ENCODE measurements at regions not wholly inside any gene's neighbourhood (a gene's known extent, or its start where the extent isn't known, plus 50 kb on each side); places are given as distances from the start of the nearest gene placed in this dataset.
A peak's percentile ranks its signal among the peaks of the same experiment; 100 is the strongest.

DNA sequence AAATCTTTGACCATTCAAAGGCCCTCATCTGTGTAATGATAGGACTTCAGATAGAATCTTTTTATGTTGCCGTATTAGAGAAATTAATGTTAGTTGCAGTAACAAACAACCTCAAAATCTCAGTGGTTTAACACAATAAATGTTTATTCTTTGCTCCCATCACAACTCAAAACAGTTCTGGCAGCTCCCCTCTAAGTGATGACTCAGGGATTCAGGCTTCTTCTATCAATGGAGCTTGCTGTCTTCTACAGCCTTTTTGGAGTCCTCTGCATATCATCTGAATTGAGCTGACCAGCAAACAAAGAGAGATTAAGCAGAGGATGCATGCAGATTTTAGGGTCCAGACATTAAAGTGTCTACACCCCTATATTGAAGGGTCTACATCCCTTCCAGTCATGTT lies 59.1 kb upstream of the RAB3GAP2 start:
- 0% methylated on average over 1 of the region's 1 CpG for WGBS (ENCODE audit: insufficient coverage, low coverage, missing lambda C conversion rate)
- no peak for DNase-seq (ENCODE audit: extremely low read depth in 1 of 4, low spot score in 3 of 4)
- ChIA-PET CTCF (ENCODE audit: low intra/inter-chr PET ratio) (no interaction called here), POLR2A (interaction anchor here (1.1 kb wide), 1 partner anchor 13 kb away, joined by 4 read pairs; no protein-coding TSS in a partner anchor)
- no peaks in the 10 kb centered on the region for H3K4me1 ChIP-seq (replicated peaks in 1 of 2; ENCODE audit: control insufficient read depth in 2 of 2, insufficient read depth in 2 of 2, low read length in 2 of 2)
- intact Hi-C loops (cut with micrococcal nuclease), result no loop called here
- H3K79me2 ChIP-seq (ENCODE audit: control insufficient read depth, insufficient read depth, low read length), result no peaks in the 10 kb centered on the region
- no peak for ATAC-seq
- H3K27ac ChIP-seq (ENCODE audit: extremely low read depth, low read depth, low read length), result no peak overlapping the region
- no peak overlapping the region for H2AFZ ChIP-seq (ENCODE audit: low read depth, low read length)
- no peak for FAIRE-seq
- peak; percentile 86 for TF ChIP-seq MAFG (tag; conservative IDR thresholded peaks at IDR 0.05)
- TF ChIP-seq MAFK (IDR thresholded peaks at IDR 0.05; ENCODE audit: low read length), result peak; percentile 65; the same call in 1 of the 2 replicates
- peak; percentile 80; the same call in 1 of the 2 replicates for TF ChIP-seq C11orf30 (IDR thresholded peaks at IDR 0.05; ENCODE audit: low read depth)
- TF ChIP-seq TFAM (CRISPR knock-in tag; conservative IDR thresholded peaks at IDR 0.05), result no peak
- peak; percentile 43 for TF ChIP-seq NFE2 (IDR thresholded peaks at IDR 0.05; ENCODE audit: low read depth)
- TF ChIP-seq ZNF316 (IDR thresholded peaks at IDR 0.05), result peak; percentile 81
- peak; percentile 60 for TF ChIP-seq MAFF (IDR thresholded peaks at IDR 0.05; ENCODE audit: low read length)
- TF ChIP-seq, protein P1, sequence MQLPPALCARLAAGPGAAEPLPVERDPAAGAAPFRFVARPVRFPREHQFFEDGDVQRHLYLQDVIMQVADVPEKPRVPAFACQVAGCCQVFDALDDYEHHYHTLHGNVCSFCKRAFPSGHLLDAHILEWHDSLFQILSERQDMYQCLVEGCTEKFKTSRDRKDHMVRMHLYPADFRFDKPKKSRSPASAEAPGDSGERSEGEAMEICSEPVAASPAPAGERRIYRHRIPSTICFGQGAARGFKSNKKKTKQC (CRISPR knock-in tag; IDR thresholded peaks at IDR 0.05), result no peak
- no peaks in the 10 kb centered on the region for H3K9me1 ChIP-seq (ENCODE audit: control insufficient read depth, insufficient read depth, low read length)
- H3K4me2 ChIP-seq (ENCODE audit: insufficient read depth, low read length), result no peak overlapping the region
- H3K9ac ChIP-seq (ENCODE audit: insufficient read depth in 1 of 2, low read depth in 2 of 2, low read length in 2 of 2), result no peak overlapping the region
- H4K20me1 ChIP-seq (replicated peaks; ENCODE audit: control insufficient read depth, insufficient read depth, low read length), result no peaks in the 10 kb centered on the region
- H3K9me3 ChIP-seq (replicated peaks; ENCODE audit: control insufficient read depth, insufficient read depth, low read depth, low read length), result no peaks in the 10 kb centered on the region
- in situ Hi-C loops (cut with MboI), result no loop called here
- no TSS peak for BruUV-seq (replicated peaks)
- no peak overlapping the region for H3K4me3 ChIP-seq
- H3K36me3 ChIP-seq (ENCODE audit: control insufficient read depth, insufficient read depth, low read length), result no peaks in the 10 kb centered on the region
- H3K27me3 ChIP-seq (ENCODE audit: control insufficient read depth in 2 of 2, insufficient read depth in 2 of 2, low read length in 2 of 2), result peaks cover 12 to 16% of the 10 kb centered on the region in 2 experiments

DNA sequence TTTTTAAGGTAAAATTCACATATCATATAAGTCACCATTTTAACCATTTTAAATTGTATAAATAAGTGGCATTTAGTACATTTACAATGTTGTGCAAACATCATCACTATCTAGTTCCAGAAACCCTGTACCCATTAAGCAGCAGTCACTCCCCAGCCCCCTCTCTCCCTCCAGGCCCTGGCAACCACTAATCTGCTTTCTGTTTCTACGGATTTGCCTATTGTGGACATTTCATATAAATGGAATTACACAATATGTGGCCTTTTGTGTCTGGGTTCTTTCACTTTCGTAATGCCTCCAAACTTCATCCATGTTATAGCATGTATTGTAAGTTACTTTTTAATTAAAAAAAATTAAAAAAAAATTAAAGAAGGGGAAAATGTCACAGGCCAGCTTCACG lies 58.0 kb upstream of the RAB3GAP2 start:
- BruUV-seq (replicated peaks), result no TSS peak
- no peaks in the 10 kb centered on the region for H3K9me1 ChIP-seq (ENCODE audit: control insufficient read depth, insufficient read depth, low read length)
- DNase-seq (ENCODE audit: extremely low read depth in 1 of 4, low spot score in 3 of 4), result no peak
- no peak overlapping the region for H3K9ac ChIP-seq (ENCODE audit: insufficient read depth in 1 of 2, low read depth in 2 of 2, low read length in 2 of 2)
- peaks cover 10 to 15% of the 10 kb centered on the region in 2 experiments for H3K27me3 ChIP-seq (ENCODE audit: control insufficient read depth in 2 of 2, insufficient read depth in 2 of 2, low read length in 2 of 2)
- 0% methylated on average over 3 of the region's 3 CpGs for WGBS (ENCODE audit: insufficient coverage, low coverage, missing lambda C conversion rate)
- H3K4me1 ChIP-seq (replicated peaks in 1 of 2; ENCODE audit: control insufficient read depth in 2 of 2, insufficient read depth in 2 of 2, low read length in 2 of 2), result no peaks in the 10 kb centered on the region
- intact Hi-C loops (cut with micrococcal nuclease) (no loop called here), in situ Hi-C loops (cut with MboI) (no loop called here)
- no peak overlapping the region for H3K4me2 ChIP-seq (ENCODE audit: insufficient read depth, low read length)
- no peaks in the 10 kb centered on the region for H4K20me1 ChIP-seq (replicated peaks; ENCODE audit: control insufficient read depth, insufficient read depth, low read length)
- CTCF ChIA-PET (ENCODE audit: low intra/inter-chr PET ratio), result no interaction called here
- no peak for FAIRE-seq
- no peak for TF ChIP-seq MTA2 (IDR thresholded peaks at IDR 0.05; ENCODE audit: low read depth)
- TF ChIP-seq RUNX1 (IDR thresholded peaks at IDR 0.05; ENCODE audit: low read depth), result no peak
- TF ChIP-seq CEBPG (CRISPR knock-in tag; IDR thresholded peaks at IDR 0.05), result no peak
- TF ChIP-seq CEBPG (tag; conservative IDR thresholded peaks at IDR 0.05 in 1 of 2, IDR thresholded peaks at IDR 0.05 in 1 of 2), result 0 out of 4 replicates have a peak, but pooled peaks of 1 of the 2 experiments have one; percentile 28
- no peak for TF ChIP-seq ZNF253 (CRISPR knock-in tag; conservative IDR thresholded peaks at IDR 0.05)
- no peak for TF ChIP-seq SMC3 (conservative IDR thresholded peaks at IDR 0.05; ENCODE audit: insufficient read depth, low read depth, low read length)
- TF ChIP-seq, protein P2, sequence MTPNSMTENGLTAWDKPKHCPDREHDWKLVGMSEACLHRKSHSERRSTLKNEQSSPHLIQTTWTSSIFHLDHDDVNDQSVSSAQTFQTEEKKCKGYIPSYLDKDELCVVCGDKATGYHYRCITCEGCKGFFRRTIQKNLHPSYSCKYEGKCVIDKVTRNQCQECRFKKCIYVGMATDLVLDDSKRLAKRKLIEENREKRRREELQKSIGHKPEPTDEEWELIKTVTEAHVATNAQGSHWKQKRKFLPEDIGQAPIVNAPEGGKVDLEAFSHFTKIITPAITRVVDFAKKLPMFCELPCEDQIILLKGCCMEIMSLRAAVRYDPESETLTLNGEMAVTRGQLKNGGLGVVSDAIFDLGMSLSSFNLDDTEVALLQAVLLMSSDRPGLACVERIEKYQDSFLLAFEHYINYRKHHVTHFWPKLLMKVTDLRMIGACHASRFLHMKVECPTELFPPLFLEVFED (CRISPR knock-in tag; conservative IDR thresholded peaks at IDR 0.05), result no peak
- no peak for TF ChIP-seq ZNF551 (CRISPR knock-in tag; IDR thresholded peaks at IDR 0.05)
- TF ChIP-seq TSC22D4 (tag; IDR thresholded peaks at IDR 0.05), result no peak
- ATAC-seq, result no peak
- H3K36me3 ChIP-seq (ENCODE audit: control insufficient read depth, insufficient read depth, low read length), result no peaks in the 10 kb centered on the region
- H3K79me2 ChIP-seq (ENCODE audit: control insufficient read depth, insufficient read depth, low read length), result no peaks in the 10 kb centered on the region
- POLR2A ChIA-PET, result no interaction called here
- H3K27ac ChIP-seq (ENCODE audit: extremely low read depth, low read depth, low read length), result no peak overlapping the region
- no peak overlapping the region for H3K4me3 ChIP-seq
- no peak overlapping the region for H2AFZ ChIP-seq (ENCODE audit: low read depth, low read length)
- H3K9me3 ChIP-seq (replicated peaks; ENCODE audit: control insufficient read depth, insufficient read depth, low read depth, low read length), result no peaks in the 10 kb centered on the region

Data from K562 (cell line).